NCI-H2171 (cell line): ENCODE measurements at regions not wholly inside any gene's neighbourhood (a gene's known extent, or its start where the extent isn't known, plus 50 kb on each side); places are given as distances from the start of the nearest gene placed in this dataset.

Experiments
- DNase-seq: peaks from one replicate; lab custom pipeline; 2025; lab: John Stamatoyannopoulos, UW

DNA sequence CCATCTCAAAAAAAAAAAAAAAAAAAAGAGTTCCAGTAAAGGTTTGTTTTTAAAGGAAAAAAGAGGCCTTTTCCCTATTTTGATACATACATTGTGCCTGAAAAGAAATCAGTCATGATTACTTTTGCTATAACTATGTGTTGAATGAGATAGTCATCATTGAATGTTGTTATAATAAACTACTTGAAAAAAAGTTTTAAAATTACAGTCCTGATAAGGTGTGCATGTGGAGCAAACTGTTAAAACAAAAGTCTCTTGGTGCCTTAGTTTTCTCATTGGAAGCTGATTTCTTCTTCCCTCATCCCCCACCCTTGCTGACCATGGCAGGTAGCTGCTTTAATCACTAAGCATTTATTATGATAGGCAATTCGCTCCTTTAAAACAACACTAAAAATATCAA lies 172.3 kb upstream of the TBCA start:
- no peak for DNase-seq

DNA sequence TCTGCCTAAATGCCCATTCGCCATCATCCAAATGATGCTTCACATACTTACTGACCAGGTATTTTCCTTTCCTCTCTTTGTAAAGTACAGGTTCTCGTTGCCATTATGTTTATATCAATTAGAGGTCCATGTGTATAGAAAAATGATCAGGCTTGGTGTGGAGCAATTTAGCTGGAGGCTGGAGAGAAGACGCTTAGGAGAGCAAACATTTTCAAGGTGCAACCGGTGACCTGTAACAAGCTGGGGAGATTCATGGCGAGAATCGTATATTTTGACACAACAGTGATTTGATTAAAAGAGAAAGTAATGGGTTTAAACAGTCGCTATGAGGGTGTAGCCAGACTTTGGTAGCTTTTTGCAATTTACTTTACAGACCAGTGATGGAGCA lies 170.9 kb upstream of the TBCA start:
- no peak for DNase-seq

DNA sequence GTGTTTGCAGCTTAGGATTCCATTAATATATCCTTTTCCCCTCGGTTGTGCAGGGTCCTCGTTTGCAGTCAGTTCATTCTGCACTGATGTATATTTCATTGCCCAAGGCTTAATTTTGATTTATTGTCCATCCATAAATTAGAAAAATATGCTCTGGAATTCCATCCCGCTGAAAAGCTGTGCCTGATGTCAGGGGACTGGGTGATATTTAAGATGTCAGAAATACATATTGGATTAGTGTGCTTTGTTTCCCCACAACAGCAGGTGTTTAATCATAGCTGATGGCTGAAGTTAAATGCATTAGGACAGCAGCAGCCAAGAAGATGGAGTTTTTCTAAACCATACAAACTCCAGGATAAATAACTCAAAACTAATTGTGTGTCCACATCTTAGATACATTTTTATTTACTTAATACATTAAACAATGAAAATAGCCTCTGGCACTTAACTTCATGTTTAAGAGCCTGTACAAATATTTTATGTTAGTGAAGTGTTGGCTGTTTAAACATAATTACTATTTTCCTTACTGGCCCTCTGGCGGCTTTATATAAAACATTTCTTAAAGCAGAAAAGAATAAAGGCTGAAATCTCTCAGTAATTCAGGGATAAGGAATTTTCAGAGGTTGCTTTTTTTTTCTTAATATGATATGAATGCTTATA lies 170.4 kb upstream of the TBCA start:
- no peak for DNase-seq

DNA sequence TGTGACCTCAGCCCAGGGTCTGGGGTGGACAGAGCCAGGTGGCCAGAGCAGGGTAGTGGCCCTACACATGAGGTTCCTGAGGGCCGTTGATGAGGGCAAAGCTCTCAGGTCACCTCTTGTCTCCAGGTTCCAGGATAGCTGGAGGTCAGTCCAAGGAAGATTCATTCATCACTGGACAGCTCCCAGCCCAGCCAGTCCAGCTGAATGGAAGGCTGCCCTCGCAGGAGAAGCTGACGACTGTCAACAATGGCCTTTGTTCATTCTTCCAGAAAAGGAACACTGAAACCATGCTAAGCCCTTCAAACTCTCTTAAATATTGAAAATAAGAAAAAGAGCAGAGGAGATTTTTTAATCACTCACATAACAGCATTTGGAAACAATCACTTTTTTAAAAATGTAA lies 169.7 kb upstream of the TBCA start:
- DNase-seq: no peak

DNA sequence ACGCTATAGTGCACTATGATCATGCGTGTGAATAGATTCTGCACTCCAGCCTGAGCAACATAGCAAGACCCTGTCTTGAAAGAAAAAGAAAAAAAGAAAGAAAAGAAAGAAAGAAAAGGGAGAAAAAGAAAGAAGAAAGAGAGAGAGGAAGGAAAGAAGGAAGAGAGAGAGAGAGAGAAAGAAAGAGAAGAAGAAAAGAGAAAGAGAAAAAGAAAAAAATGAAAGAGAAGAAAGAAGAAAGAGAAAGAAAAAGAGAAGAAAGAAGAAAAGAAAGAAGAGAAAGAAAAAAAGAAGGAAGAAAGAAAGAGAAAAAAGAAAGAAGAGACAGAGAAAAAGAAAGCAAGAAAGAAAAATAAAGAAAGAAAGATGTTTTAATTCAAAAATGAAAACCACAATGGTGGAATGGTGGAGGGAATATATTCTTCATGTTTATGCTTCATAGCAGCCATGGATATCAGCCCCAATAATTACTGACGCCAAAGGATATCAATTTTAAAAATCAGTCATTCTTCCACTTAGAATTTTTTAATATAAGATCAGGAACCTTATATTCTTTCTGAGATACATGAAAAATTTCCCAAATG lies 168.7 kb upstream of the TBCA start:
- no peak for DNase-seq

DNA sequence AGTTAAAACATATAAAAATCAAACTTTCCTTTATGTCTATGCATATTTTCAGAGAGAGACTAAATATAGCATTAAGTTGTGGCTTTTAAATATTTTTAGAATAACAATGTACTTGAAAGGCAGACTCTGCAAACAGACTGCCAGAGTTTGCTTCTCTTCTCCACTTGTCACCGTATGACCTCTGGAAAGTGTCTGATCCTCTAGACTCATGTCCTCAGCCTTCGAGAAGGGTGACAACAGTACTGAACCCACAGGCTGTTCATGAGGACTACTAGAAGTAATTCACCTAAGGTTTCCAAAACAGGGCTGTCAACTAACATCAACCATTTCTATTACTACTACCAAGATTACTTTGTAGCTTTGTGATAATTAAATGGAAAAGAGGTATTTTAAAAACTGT lies 167.7 kb upstream of the TBCA start:
- DNase-seq: no peak

DNA sequence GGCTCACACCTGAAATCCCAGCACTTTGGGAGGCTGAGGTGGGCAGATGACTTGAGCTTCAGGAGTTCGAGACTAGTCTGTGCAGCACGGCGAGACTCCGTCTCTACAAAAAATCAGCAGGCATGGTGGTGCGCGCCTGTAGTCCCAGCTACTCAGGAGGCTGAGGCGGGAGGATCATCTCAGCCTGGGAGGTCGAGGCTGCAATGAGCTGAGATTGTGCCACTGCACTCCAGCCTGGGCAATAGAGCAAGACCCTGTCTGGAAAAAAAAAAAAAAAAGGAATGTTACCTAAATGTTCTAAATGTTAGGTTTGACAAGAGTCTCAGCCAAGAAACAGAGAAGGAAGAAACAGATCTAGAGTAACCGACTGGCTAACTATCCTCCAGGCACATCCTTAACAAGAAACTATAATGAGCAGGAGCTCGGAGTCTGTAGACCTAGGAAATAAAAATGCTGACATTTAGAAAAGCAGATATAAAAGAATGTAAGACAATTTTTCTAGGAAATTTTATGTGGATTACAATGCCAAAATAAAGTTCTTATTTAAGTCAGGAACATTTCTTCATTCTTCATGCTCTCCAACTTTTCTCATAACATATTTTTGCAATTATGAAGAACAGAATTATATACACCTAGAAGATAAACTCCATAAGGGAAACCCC lies 166.6 kb upstream of the TBCA start:
- no peak for DNase-seq

DNA sequence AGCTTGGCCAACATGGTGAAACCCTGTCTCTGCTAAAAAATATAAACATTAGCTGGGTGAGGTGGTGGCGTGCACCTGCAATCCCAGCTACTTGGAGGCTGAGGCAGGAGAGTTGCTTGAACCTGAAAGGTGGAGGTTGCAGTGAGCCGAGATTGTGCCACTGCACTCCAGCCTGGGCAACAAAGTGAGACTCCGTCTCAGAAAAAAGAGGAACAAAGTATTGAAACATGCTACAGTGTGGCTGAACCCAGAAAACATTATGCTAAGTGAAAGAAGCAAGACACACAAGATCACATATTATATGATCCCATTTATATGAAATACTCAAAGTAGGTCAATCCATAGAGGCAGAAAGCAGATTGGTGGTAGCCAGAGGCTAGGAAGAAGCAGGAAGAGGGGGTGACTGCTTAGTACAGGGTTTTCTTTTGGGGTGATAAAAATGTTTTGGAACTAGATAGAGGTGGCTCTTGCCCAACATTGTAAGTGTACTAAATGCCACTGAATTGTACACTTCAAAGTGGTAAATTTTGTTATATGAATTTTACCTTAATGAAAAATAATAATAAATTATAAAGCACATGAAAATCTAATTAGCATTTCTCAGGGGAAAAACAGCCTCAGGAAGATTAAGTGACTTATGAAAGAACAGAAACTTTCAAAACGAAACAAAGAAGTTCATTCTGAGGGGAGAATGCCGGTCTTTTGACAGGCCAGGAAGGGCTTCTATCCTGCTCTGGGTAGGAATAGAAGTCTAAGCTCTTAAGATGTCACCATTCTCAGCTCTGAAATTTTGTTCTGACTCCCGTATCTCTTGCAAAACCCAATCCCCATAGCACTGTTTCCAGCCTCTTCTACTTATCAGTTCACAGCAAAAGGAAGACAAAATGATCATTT lies 161.1 kb upstream of the TBCA start:
- DNase-seq: no peak

DNA sequence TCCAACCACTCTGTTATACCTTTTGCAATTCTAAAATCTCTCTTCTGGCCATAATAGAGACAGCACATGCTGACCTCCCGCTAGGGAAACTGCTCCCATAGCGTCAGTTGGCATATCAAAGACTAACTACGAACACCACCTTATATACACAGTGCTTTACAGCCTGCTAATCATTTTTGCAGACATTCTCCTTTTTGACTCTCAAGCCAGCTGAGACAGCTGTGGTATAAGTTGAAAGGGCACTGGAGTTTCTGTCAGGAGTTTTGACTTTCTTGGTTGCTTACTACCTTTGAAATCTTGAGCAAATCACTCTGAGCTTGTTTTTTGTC lies 160.2 kb upstream of the TBCA start:
- no peak for DNase-seq

DNA sequence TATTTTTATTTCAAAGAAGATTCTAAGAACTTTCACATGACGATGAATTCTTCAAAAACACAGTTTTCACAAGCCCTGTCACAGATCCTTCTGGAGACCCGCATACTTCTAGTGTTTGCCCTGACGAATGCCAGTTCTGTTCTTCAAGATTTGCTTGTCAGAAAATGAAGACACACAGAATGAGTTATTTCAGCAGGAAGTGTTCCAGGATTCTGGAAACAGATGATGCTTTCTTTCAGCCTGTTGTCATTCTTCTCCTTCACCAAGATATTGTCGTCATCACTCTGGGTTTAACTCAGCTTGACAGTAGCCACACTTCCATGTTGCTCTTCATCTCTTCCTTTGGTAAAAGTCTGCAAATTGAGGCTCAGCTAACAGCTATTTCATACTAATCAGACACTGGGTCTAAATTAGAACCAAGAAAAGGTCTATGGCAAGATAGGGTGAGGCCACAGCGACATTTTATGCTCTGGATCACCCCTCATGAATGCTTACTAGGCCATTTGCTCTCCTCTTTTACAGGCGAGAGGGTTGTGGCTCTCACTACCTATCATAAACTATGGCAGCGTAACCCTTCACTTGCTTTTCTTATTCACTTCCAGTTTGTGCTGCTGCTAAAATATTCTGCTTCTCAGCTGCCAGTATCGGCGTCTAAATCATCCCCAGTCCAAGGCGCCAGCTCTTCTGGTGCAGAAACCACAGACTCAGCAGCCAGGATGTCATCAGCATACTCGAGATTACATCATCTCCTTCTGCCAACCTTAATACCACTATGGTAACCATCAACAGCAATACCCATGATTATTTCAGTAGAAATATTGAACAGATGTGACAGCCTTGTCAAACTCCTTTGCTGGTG lies 159.6 kb upstream of the TBCA start:
- no peak for DNase-seq

DNA sequence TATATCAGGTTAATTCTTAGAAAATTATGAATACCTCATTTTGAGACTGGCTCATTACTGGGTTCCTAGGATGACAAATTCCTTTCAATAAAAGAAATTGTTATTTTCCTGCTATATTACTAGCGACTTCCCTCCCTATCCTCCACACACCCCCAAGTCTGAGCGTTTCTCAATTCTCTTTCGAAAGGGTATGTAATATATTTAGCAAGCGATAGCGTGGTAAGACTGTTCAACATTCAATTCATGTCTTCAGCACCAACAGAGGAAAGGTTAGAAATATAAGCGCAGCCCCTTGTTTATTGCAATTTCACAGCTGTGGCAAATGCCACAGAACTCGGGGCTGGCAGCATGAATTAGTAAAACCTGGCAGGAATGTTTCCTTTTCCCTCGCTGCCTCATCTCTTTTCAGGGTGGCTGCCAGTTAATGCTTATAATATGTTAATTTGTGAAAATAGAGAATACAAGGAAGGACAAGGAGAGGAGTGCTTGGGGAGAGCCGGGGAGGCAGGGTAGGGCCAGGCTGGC lies 152.7 kb upstream of the TBCA start:
- DNase-seq: no peak

DNA sequence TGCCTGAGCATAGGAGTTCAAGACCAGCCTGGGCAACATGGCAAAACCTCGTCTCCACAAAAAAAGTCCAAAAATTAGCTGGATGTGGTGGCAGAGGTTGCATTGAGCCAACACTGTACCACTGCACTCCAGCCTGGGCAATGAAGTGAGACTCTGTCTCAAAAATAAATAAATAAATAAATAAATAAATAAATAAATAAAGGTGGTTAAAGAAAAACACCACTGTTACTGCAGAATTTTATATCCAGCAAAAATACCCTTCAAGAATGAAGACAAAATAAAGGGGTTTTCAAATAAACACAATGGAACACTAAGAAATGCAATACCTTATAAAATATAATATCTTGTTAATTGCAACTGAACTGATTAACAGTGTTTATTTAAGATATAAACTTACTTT lies 150.2 kb upstream of the TBCA start:
- no peak for DNase-seq

DNA sequence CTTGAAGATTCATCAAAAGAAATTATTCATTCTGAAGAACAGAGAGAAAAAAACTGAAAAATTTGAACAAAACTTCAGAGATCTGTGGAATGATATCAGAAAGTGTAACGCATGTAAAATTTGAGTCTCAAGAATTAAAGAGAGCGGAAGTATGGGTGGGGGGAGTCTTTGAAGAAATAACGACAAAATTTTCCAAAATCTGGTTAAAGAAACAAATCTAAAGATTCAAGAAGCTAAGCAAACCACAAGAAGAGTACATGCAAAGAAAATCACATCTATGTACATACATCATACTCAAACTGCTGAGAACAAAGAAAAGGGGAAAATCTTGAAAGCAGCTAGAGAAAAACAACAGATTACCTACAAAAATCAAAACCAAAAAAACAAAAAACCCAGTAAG lies 149.4 kb upstream of the TBCA start:
- DNase-seq: no peak

DNA sequence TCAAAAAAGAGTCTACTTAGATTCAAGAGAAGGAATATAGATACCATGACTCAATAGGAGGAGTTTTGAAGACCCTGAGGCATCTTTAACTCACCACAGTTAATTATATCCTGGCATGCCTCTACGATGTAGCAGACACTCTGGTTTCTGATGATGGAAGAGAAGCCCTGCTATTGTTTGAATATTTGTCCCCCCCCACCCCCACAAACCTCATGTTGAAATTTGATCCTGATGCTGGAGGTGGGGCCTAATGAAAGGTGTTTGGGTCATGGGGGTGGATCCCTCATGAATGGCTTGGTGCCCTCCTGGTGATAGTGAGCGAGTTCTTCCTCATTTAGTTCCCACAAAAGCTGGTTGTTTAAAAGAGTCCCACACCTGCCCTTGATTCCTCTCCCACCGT lies 147.9 kb upstream of the TBCA start:
- DNase-seq: no peak

DNA sequence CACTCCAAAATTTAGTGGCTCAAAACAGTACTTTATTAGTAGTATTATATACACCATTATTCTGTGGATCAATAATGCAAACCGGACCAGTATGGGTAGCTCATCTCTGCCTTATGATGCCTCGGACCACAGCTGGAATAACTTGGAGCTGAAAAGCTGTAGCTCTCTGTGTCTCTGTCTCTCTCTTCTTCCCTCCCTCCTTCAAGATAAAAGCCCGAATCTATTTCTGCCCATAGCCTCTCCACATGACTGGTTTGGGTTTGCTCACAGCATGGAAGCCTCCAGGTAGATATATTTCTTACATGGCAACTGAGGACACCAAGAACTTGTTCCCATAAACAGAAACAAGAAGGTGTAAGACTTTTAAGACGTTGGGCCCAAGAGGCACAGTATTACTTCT lies 147.5 kb upstream of the TBCA start:
- no peak for DNase-seq

DNA sequence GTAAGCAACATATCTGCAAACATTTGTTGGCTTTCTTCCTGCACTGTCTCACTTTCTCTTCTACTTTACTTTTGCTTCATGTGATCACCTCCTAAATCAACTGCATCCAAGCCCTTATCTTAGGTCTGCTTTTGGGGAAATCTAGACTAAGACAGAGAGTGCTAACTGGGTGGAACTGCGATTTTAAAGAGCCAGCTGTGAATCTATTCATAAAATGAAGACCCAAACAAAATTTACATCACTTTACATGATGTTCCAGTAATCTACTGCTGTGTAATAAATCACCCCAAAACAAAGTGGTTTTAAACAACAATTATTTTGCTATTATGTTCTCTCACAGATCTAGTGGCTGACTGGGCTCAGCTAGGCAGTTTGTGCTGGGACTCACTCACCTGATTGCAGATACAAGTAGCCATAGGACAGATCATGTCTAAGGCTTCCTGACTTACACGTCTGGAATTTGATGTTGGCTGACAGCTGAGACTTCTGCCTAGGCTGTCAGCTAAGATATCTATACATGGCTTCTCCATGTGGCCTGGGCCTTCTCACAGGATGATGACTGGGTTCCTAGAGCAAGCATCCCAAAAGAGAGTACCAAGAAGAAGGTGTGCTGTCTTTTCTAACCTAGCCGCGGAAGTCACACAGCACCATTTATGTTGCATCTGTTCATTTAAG lies 145.1 kb upstream of the TBCA start:
- DNase-seq: no peak

DNA sequence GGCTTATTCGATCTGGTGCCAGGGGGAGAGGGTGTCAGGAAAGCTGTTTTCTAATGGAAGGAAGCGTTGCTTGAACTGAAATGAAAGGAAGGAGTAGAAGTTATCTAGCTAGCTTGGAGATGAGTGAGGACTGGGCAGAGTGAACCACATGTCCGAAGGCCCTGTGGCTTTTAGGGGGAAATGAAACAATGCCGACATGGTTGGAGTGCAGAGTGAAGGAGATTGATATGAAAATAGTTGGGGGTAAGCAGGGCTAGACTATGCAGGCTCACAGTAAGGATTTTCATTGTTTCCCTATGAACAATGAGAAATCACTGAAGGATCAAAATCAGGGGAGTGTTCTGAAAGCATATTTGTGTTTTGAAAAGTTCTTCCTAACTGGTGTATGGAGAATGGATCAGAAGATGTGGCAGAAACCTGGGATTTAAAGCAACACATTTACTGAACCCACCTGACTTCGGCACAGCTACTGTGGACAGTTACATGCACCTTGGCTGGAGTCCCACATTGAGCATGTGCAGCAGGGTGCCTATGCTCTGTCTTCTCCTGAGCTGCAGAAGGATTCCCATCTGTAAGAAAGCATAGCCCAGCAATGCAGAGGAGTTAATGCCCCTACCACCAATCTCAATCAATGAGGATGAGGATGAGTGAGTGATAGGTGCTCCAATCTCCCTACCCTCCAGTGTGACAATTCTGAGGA lies 144.4 kb upstream of the TBCA start:
- DNase-seq: no peak

DNA sequence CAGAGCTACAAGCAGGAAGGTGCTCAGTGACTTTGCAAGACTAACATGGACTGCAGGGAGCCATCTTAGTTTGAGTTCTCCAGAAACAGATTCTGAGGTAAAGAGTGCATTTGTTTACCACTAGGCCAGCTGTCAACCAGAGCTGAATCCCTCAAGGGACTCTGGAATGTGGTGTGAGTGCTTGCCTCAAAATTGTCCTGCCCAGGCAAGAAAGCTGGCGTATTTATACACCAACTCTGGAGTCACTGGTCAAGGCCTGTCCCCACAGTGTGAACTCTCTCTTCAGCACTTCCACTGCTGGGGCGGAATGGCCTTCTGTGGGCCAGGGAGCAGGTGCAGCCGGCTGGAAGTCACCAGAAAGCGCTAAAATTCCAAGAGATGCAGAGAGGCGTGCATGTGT lies 139.2 kb upstream of the TBCA start:
- DNase-seq: no peak

DNA sequence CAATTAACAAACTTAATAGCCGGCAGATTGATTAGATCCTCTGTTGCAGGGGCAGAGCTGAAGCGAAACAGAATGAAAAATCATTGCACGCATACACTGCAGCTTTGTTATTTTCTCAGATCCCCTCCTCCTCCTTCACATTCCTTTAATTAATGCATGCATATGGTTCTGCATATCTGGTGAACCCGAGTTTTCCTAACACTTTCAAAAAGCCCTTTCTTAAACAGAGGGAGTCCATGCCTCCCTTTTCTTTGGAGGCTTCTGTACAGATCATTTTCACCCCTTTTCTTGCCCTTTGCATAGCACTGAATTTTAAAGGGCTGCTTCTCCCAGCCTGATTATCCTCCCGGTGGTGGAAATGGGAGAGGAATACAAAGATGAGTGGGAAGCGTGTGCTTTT lies 136.6 kb upstream of the TBCA start:
- no peak for DNase-seq

DNA sequence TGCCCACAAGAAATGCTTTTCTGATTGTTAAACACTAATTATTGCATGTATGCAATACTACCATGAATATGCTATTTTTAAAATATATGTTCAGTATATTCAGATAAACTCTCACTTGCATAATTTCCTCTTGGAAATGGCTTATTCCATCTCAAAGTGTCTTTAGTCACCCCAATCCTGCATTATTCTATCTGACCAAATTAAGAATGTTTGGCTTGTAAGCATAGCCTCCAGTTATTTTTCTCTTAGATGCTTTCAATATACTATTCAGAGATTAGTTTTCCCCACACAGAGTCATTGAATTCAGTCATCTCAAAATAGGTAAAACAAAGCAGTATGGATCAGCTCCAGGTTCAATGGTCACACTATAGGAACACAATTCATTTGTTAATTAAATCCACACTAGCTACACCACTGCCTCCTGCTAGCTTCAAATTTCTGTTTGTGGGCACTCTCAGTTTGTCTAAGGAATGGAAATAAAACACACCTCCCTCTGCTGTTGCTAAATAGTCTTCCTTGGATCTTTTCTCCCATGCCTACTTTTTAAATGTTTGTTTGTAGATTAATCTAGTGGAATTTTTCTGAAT lies 134.6 kb upstream of the TBCA start:
- no peak for DNase-seq
